SK-N-SH (cell line): ENCODE measurements at regions not wholly inside any gene's neighbourhood (a gene's known extent, or its start where the extent isn't known, plus 50 kb on each side); places are given as distances from the start of the nearest gene placed in this dataset.

ENCODE experiments used
- CTCF ChIA-PET: fragments of 300-600, 350-600 bp; formaldehyde crosslinking; extraction: SDS; loops from one replicate; lab custom pipeline; 2021; lab: Yijun Ruan, JAX
- POLR2A ChIA-PET: fragments of 350-600 bp; sonication (Branson Sonifier 250); formaldehyde crosslinking; extraction: SDS; loops from one replicate; lab custom pipeline; 2020; ENCODE audit warnings: antibody characterized with exemption, inconsistent platforms; lab: Yijun Ruan, JAX
- DNase-seq: peaks from one replicate; pipeline ENCODE4 v3.0.0; 2012
- H2AFZ ChIP-seq: fragments of 200-600 bp; sonication (generic); 2 replicates; pipeline ENCODE4 v1.8.1; 2016; ENCODE audit warnings: antibody characterized with exemption, mild to moderate bottlenecking, low read depth
- H3F3A ChIP-seq: fragments of 200-600 bp; sonication (generic); replicated peaks from 2 replicates; pipeline ENCODE3; 2016; ENCODE audit warnings: antibody characterized with exemption, mild to moderate bottlenecking; ENCODE audit not compliant: insufficient read depth
- H3K27ac ChIP-seq, 2 experiments: fragments of 200-500 bp in 1 of 2; fragments of 200-600 bp in 1 of 2; sonication (Bioruptor generic) in 1 of 2; sonication (generic), shearing (Covaris generic) in 1 of 2; 2 replicates each; pipeline versions ENCODE4 v1.5.1 to v1.6.1; 2014 to 2016; ENCODE audit warnings: low read depth in 2 of 2, inconsistent platforms in 1 of 2, low read length in 1 of 2, mild to moderate bottlenecking in 1 of 2, mixed read lengths in 1 of 2
- H3K27me3 ChIP-seq: fragments of 200-600 bp; sonication (generic), shearing (Covaris generic); 2 replicates; pipeline ENCODE4 v1.6.1; 2016; ENCODE audit warnings: mixed run types; ENCODE audit not compliant: insufficient read depth
- H3K36me3 ChIP-seq, 2 experiments: fragments of 200-500 bp in 1 of 2; fragments of 200-600 bp in 1 of 2; sonication (Bioruptor generic) in 1 of 2; sonication (generic) in 1 of 2; replicated peaks in 1 of 2; 2 replicates each; pipeline versions ENCODE3 to v1.5.1; 2014 to 2016; ENCODE audit warnings: low read length in 1 of 2, mild to moderate bottlenecking in 1 of 2; ENCODE audit not compliant: insufficient read depth in 2 of 2, control insufficient read depth in 1 of 2
- H3K4me1 ChIP-seq, 2 experiments: fragments of 200-500 bp in 1 of 2; fragments of 200-600 bp in 1 of 2; sonication (Bioruptor generic) in 1 of 2; sonication (generic), shearing (Covaris generic) in 1 of 2; 2 replicates each; pipeline versions ENCODE4 v1.5.1 to v1.6.1; 2014 to 2016; ENCODE audit warnings: low read depth in 1 of 2, low read length in 1 of 2, mixed run types in 1 of 2; ENCODE audit not compliant: insufficient read depth in 2 of 2, control insufficient read depth in 1 of 2
- H3K4me2 ChIP-seq: fragments of 200-600 bp; sonication (generic), shearing (Covaris generic); 2 replicates; pipeline ENCODE4 v1.6.1; 2017; ENCODE audit warnings: mixed run types
- H3K4me3 ChIP-seq, 2 experiments: fragments of 200-500 bp in 1 of 2; fragments of 200-600 bp in 1 of 2; sonication (Bioruptor generic) in 1 of 2; sonication (generic), shearing (Covaris generic) in 1 of 2; 2 replicates each; pipeline versions ENCODE4 v1.5.1 to v1.8.1; 2014 to 2016; ENCODE audit warnings: low read depth in 2 of 2, inconsistent platforms in 1 of 2, low read length in 1 of 2, mild to moderate bottlenecking in 1 of 2, mixed read lengths in 1 of 2, moderate library complexity in 1 of 2
- H3K79me2 ChIP-seq: fragments of 200-600 bp; sonication (generic); 2 replicates; pipeline ENCODE4 v1.8.1; 2017; ENCODE audit warnings: mild to moderate bottlenecking; ENCODE audit not compliant: insufficient read depth
- H3K9ac ChIP-seq: fragments of 200-600 bp; sonication (generic); 2 replicates; pipeline ENCODE4 v1.6.1; 2017; ENCODE audit warnings: mixed run types
- H3K9me2 ChIP-seq: fragments of 200-600 bp; sonication (generic); 2 replicates; pipeline ENCODE4 v1.6.1; 2017; ENCODE audit warnings: mixed run types
- H3K9me3 ChIP-seq: fragments of 200-600 bp; sonication (generic); 2 replicates; pipeline ENCODE4 v1.6.1; 2017; ENCODE audit warnings: mixed run types, mild to moderate bottlenecking, moderate library complexity
- H4K20me1 ChIP-seq: fragments of 200-600 bp; sonication (generic); 2 replicates; pipeline ENCODE4 v1.6.1; 2017; ENCODE audit warnings: mild to moderate bottlenecking, mixed run types; ENCODE audit not compliant: insufficient read depth
- EZH2phosphoT487 ChIP-seq: fragments of 200-600 bp; sonication (generic); IDR thresholded peaks from 2 replicates; pipeline ENCODE4 v1.6.1; 2017; ENCODE audit warnings: low read depth, mixed run types, mild to moderate bottlenecking, antibody characterized with exemption, moderate library complexity, borderline replicate concordance
- FOSL2 ChIP-seq: IDR thresholded peaks from 2 replicates; pipeline ENCODE4 v1.4.0; 2012; ENCODE audit warnings: low read depth, mild to moderate bottlenecking, moderate library complexity, borderline replicate concordance
- FOXM1 ChIP-seq: IDR thresholded peaks from 2 replicates; pipeline ENCODE4 v1.4.0; 2012; ENCODE audit warnings: low read depth, mild to moderate bottlenecking
- GABPA ChIP-seq: IDR thresholded peaks from 2 replicates; pipeline ENCODE4 v1.4.0; 2012; ENCODE audit warnings: low read depth, mild to moderate bottlenecking
- GATA2 ChIP-seq: sonication (generic); formaldehyde crosslinking; IDR thresholded peaks from 2 replicates; pipeline ENCODE4 v1.5.0; 2020; ENCODE audit warnings: mild to moderate bottlenecking, missing genetic modification reagents
- JUND ChIP-seq: IDR thresholded peaks from 2 replicates; pipeline ENCODE4 v1.4.0; 2012
- MEF2A ChIP-seq: IDR thresholded peaks from 2 replicates; pipeline ENCODE4 v1.4.0; 2012; ENCODE audit warnings: low read depth, borderline replicate concordance
- MXI1 ChIP-seq: IDR thresholded peaks from 2 replicates; pipeline ENCODE4 v1.6.1; 2012; ENCODE audit warnings: mild to moderate bottlenecking, low read depth, low read length, improper control_type of control experiment
- NFIC ChIP-seq: IDR thresholded peaks from 2 replicates; pipeline ENCODE4 v1.4.0; 2012; ENCODE audit warnings: borderline replicate concordance
- NRF1 ChIP-seq: IDR thresholded peaks from 2 replicates; pipeline ENCODE4 v1.6.1; 2012; ENCODE audit warnings: low read depth, mild to moderate bottlenecking, low read length
- RAD21 ChIP-seq: IDR thresholded peaks from 2 replicates; pipeline ENCODE4 v1.6.1; 2012; ENCODE audit warnings: mild to moderate bottlenecking, low read length
- RCOR1 ChIP-seq: fragments of 150-350 bp; IDR thresholded peaks from 2 replicates; pipeline ENCODE4 v1.6.1; 2017; ENCODE audit warnings: antibody characterized with exemption, low read length
- RXRA ChIP-seq: IDR thresholded peaks from 2 replicates; pipeline ENCODE4 v1.4.0; 2012; ENCODE audit warnings: low read depth, mild to moderate bottlenecking, borderline replicate concordance
- SIN3A ChIP-seq: IDR thresholded peaks from 2 replicates; pipeline ENCODE4 v1.6.1; 2012; ENCODE audit warnings: low read depth, mild to moderate bottlenecking, low read length, moderate library complexity, borderline replicate concordance
- SMC3 ChIP-seq: IDR thresholded peaks from 2 replicates; pipeline ENCODE4 v1.6.1; 2012; ENCODE audit warnings: low read depth, low read length, improper control_type of control experiment
- TEAD4 ChIP-seq: IDR thresholded peaks from 2 replicates; pipeline ENCODE4 v1.4.0; 2012; ENCODE audit warnings: mild to moderate bottlenecking, borderline replicate concordance; ENCODE audit not compliant: insufficient read depth
- WGBS: methylation state at CpG from one replicate; pipeline ENCODE4 v1.1.6; 2017; ENCODE audit warnings: low lambda C conversion rate; 5-methylcytosine and 5-hydroxymethylcytosine counted together
- TF ChIP-seq, protein P1 (sequence below): fragments of 150-350 bp; IDR thresholded peaks from 2 replicates; pipeline ENCODE4 v1.6.1; 2017; ENCODE audit warnings: antibody characterized with exemption, low read length, low read depth, borderline replicate concordance
- TF ChIP-seq, protein P2 (sequence below): IDR thresholded peaks from 2 replicates; pipeline ENCODE4 v1.6.1; 2012; ENCODE audit warnings: mild to moderate bottlenecking, low read depth, low read length, moderate library complexity
- TF ChIP-seq, protein P3 (sequence below): IDR thresholded peaks from 2 replicates; pipeline ENCODE4 v1.4.0; 2012; ENCODE audit warnings: low read depth, borderline replicate concordance
- TF ChIP-seq, protein P4 (sequence below): fragments of 150-350 bp; IDR thresholded peaks from 2 replicates; pipeline ENCODE4 v1.6.1; 2016; ENCODE audit warnings: mild to moderate bottlenecking, low read depth, low read length
- TF ChIP-seq, protein P5 (sequence below): IDR thresholded peaks from 2 replicates; pipeline ENCODE4 v1.4.0; 2012; ENCODE audit warnings: low read depth
- TF ChIP-seq, protein P6 (sequence below): IDR thresholded peaks from 2 replicates; pipeline ENCODE4; 2012

DNA sequence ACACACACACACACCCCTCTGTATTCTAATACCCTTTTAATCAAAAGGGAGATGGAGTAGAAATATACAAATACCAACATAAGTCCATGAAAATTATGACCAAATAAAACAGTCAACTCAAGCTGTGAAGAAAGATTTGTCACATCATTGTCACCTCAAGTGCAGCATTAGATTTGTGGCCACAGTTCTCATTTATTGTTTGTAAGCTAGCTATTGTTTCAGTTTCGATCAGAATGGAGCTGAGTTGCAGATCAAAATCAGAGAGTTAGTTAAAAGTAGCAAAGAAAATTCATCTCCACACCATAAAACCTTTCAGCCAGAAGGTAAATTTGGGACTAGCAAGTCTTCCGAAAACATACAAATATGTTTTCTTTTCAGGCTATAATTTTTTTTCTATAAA is 267.7 kb upstream of the LMCD1 start:
- Histone ChIP-seq H3K9me2 (no peaks in the 10 kb centered on the region), H3K4me3 (no peak overlapping the region), H4K20me1 (no peaks in the 10 kb centered on the region), H3K9ac (no peak overlapping the region), H3K36me3 (no peaks in the 10 kb centered on the region), H3K4me1 (no peaks in the 10 kb centered on the region; a peak in 1 of 4 replicates), H3K9me3 (no peaks in the 10 kb centered on the region), H3K79me2 (no peaks in the 10 kb centered on the region), H3K4me2 (no peak overlapping the region), H2AFZ (no peak overlapping the region), H3F3A (no peaks in the 10 kb centered on the region), H3K27ac (no peak overlapping the region), H3K27me3 (no peaks in the 10 kb centered on the region)
- WGBS: 41% methylated on average over 2 of the region's 2 CpGs
- CTCF ChIA-PET: no interaction called here
- no peak for DNase-seq
- TF ChIP-seq MXI1: no peak
- TF ChIP-seq RCOR1: no peak
- no peak for TF ChIP-seq JUND
- TF ChIP-seq GATA2 (CRISPR knock-in tag): no peak
- no peak for TF ChIP-seq FOXM1
- no peak for TF ChIP-seq RXRA
- TF ChIP-seq FOSL2: no peak
- POLR2A ChIA-PET: no interaction called here

DNA sequence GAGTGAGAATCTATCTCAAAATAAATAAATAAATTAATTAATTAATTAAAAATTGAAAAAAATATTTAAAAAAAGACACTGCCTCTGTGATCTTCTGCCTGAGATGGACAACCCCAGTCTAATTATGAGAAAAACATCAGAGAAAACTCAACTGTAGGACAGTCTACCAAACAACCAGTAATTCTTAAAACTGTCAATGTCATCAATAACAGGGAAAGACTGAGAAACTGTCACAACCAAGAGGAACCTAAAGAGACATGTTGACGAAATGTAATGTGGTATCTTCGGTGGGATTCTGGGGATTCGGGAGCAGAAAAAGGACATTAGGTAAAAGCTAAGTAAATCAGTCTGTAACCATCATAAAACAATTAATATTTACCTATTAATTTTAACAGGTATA is 265.4 kb upstream of the LMCD1 start:
- H3K27ac ChIP-seq: no peak overlapping the region
- TF ChIP-seq, protein P1, sequence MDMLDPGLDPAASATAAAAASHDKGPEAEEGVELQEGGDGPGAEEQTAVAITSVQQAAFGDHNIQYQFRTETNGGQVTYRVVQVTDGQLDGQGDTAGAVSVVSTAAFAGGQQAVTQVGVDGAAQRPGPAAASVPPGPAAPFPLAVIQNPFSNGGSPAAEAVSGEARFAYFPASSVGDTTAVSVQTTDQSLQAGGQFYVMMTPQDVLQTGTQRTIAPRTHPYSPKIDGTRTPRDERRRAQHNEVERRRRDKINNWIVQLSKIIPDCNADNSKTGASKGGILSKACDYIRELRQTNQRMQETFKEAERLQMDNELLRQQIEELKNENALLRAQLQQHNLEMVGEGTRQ: no peak
- TF ChIP-seq NRF1: no peak
- no peak for TF ChIP-seq GABPA
- no peak for TF ChIP-seq SIN3A
- TF ChIP-seq RCOR1: no peak
- TF ChIP-seq, protein P2, sequence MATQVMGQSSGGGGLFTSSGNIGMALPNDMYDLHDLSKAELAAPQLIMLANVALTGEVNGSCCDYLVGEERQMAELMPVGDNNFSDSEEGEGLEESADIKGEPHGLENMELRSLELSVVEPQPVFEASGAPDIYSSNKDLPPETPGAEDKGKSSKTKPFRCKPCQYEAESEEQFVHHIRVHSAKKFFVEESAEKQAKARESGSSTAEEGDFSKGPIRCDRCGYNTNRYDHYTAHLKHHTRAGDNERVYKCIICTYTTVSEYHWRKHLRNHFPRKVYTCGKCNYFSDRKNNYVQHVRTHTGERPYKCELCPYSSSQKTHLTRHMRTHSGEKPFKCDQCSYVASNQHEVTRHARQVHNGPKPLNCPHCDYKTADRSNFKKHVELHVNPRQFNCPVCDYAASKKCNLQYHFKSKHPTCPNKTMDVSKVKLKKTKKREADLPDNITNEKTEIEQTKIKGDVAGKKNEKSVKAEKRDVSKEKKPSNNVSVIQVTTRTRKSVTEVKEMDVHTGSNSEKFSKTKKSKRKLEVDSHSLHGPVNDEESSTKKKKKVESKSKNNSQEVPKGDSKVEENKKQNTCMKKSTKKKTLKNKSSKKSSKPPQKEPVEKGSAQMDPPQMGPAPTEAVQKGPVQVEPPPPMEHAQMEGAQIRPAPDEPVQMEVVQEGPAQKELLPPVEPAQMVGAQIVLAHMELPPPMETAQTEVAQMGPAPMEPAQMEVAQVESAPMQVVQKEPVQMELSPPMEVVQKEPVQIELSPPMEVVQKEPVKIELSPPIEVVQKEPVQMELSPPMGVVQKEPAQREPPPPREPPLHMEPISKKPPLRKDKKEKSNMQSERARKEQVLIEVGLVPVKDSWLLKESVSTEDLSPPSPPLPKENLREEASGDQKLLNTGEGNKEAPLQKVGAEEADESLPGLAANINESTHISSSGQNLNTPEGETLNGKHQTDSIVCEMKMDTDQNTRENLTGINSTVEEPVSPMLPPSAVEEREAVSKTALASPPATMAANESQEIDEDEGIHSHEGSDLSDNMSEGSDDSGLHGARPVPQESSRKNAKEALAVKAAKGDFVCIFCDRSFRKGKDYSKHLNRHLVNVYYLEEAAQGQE: no peak
- TF ChIP-seq MEF2A: no peak
- TF ChIP-seq EZH2phosphoT487: no peak
- no peak for TF ChIP-seq NFIC
- TF ChIP-seq, protein P3, sequence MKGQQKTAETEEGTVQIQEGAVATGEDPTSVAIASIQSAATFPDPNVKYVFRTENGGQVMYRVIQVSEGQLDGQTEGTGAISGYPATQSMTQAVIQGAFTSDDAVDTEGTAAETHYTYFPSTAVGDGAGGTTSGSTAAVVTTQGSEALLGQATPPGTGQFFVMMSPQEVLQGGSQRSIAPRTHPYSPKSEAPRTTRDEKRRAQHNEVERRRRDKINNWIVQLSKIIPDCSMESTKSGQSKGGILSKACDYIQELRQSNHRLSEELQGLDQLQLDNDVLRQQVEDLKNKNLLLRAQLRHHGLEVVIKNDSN: no peak
- TF ChIP-seq TEAD4: no peak
- TF ChIP-seq, protein P4, sequence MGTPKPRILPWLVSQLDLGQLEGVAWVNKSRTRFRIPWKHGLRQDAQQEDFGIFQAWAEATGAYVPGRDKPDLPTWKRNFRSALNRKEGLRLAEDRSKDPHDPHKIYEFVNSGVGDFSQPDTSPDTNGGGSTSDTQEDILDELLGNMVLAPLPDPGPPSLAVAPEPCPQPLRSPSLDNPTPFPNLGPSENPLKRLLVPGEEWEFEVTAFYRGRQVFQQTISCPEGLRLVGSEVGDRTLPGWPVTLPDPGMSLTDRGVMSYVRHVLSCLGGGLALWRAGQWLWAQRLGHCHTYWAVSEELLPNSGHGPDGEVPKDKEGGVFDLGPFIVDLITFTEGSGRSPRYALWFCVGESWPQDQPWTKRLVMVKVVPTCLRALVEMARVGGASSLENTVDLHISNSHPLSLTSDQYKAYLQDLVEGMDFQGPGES: no peak
- no peak for TF ChIP-seq RAD21
- TF ChIP-seq FOXM1: no peak
- TF ChIP-seq, protein P5, sequence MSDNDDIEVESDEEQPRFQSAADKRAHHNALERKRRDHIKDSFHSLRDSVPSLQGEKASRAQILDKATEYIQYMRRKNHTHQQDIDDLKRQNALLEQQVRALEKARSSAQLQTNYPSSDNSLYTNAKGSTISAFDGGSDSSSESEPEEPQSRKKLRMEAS: no peak
- TF ChIP-seq, protein P6, sequence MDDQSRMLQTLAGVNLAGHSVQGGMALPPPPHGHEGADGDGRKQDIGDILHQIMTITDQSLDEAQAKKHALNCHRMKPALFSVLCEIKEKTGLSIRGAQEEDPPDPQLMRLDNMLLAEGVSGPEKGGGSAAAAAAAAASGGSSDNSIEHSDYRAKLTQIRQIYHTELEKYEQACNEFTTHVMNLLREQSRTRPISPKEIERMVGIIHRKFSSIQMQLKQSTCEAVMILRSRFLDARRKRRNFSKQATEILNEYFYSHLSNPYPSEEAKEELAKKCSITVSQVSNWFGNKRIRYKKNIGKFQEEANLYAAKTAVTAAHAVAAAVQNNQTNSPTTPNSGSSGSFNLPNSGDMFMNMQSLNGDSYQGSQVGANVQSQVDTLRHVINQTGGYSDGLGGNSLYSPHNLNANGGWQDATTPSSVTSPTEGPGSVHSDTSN: no peak
- TF ChIP-seq SMC3: no peak
- no peaks in the 10 kb centered on the region for H3K9me2 ChIP-seq
- ChIA-PET POLR2A (no interaction called here), CTCF (interaction anchor here (1.3 kb wide), 1 partner anchor 11 kb away, joined by 3 read pairs; no protein-coding TSS in a partner anchor)
- no peak overlapping the region for H2AFZ ChIP-seq
- no peaks in the 10 kb centered on the region for H4K20me1 ChIP-seq
- no peaks in the 10 kb centered on the region for H3K27me3 ChIP-seq
- no peak overlapping the region for H3K4me3 ChIP-seq
- 57% methylated on average over 3 of the region's 3 CpGs for WGBS
- no peaks in the 10 kb centered on the region for H3K36me3 ChIP-seq
- no peaks in the 10 kb centered on the region for H3K9me3 ChIP-seq
- no peaks in the 10 kb centered on the region for H3K79me2 ChIP-seq
- H3K9ac ChIP-seq: no peak overlapping the region
- H3K4me1 ChIP-seq: no peaks in the 10 kb centered on the region; a peak in 1 of 4 replicates
- no peaks in the 10 kb centered on the region for H3F3A ChIP-seq
- no peak overlapping the region for H3K4me2 ChIP-seq
- no peak for DNase-seq
